Embryonic facial prominence (tissue), 1 donor: ENCODE measurements at regions not wholly inside any gene's neighbourhood (a gene's known extent, or its start where the extent isn't known, plus 50 kb on each side); places are given as distances from the start of the nearest gene placed in this dataset.

Experiments
- DNase-seq: peaks from one replicate; pipeline ENCODE4 v3.0.0-alpha.2; 2016; ENCODE audit errors: extremely low spot score

- no peak for DNase-seq
These were observed 608.8 kb upstream of the PCDH10 start for GRCh38 chr4:132540268-132540667.

DNA sequence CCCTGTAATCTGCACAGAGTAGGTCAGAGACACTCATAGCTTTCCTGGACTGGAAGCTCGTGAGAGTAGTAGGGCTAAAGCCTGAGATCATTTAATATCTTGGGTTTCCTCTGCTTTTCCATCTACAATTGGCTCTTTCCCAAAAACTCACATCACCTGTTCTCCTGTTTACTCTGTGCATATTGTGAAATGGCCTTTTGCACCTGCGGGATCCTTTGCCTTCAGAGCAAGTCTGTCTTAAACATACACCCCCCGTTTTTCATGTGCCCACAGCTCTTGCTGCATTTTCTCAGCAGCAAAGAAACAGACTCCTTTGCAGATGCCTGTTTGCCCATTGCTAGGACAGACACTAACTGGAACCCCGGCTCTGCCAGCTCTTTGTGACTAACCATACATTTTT is 608.3 kb upstream of the PCDH10 start:
- DNase-seq: no peak

DNA sequence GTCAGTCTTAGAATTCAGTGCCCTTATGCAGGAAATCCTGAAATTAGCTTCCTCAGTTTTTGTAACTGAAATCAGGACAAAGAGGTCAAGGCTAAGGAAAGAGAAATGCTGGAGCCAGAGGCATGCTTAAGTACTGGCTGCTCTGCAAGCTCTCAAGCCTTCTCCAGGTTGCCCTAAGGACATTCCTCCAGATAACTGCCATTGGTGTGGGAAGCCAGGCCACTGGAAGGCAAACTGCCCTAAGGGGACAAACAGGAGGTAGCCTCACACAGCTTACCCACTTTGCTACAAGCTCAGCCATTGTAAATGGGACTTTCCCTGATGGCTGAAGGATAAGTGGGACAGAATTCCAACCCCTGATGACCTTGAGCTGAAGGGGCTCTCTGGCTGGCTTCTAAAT is 606.9 kb upstream of the PCDH10 start:
- DNase-seq: no peak

GRCh38 chr4:132548463-132548862 is 600.6 kb upstream of the PCDH10 start:
- DNase-seq: no peak

DNA sequence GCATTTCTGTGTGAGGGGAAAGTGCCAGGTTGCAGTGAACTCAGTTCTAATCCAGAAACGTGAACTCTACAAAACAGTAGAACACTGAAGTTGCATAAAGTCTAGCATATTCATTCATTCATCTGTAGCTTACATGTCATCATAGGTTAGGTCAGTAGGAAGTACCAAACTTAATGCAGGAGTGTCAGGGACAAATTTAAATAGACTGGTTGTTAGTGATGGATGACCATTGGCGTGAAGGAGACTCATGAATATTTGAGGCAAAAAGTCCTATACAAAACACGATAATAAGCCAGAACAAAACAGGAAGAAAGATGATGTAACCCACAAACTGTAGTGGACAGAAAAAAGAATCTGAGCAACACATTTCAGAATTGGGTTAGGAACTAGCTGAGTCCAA is 592.8 kb upstream of the PCDH10 start:
- DNase-seq: no peak

GRCh38 chr4:132557660-132558059 is 591.4 kb upstream of the PCDH10 start:
- DNase-seq: no peak

GRCh38 chr4:132564920-132565319 is 584.2 kb upstream of the PCDH10 start:
- no peak for DNase-seq

DNA sequence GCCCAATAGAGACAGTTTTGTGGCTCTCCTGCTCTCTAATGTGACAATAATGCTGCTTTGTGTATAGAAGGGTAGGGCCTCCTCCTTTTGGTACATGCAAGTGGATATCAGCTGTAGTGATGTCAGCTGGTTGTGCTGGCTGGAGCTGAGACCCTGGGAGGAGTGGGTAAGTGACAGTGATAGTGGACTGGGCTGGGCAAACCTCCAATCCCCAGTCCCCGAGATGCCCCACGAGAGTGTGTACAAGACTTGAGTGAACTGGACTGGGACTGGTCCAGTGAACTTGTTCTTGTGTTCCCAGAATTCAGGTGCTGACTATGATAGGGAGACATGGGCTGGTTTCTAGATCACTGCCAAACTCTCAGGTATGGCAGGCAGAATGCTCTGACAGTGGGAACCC is 583.6 kb upstream of the PCDH10 start:
- no peak for DNase-seq

DNA sequence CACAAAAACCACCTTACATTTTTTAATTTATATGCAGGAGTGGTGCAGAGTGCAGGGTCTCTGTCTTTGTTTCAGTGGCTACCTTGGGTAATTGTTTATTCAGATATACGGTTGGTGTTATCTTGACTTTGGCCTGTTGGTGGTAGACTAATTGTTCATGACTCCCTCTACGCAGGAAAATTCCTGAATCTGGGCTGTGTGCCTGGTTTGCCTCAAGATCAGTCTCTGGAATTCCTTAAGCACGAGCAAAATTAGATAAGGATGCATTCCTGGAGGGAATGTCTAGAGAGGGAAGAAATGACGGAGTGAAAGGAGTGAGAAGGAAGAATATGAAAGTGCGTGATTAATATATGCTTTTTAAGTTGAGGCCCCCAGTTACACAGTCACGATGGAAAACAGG is 576.9 kb upstream of the PCDH10 start:
- no peak for DNase-seq

GRCh38 chr4:132587626-132588025 is 561.5 kb upstream of the PCDH10 start:
- no peak for DNase-seq

DNA sequence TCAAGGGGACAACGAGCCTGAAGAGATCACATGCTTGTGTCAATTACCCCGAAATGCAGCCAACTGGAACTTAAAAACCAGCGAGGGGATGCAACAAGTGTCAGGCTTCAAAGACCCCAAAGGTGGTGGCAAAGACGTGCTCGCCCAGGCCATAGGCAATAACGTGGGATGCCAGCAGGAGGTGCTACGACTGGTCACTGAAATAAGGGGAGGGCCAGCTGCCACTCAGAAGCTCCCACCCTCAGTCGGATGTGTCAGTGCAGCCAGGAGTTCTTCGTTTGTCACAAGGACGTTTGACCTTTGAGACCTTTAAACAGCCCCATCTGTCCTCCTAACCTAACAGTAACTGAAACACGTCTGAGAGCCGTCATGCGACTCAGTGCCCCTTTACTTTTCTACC is 556.8 kb upstream of the PCDH10 start:
- no peak for DNase-seq

DNA sequence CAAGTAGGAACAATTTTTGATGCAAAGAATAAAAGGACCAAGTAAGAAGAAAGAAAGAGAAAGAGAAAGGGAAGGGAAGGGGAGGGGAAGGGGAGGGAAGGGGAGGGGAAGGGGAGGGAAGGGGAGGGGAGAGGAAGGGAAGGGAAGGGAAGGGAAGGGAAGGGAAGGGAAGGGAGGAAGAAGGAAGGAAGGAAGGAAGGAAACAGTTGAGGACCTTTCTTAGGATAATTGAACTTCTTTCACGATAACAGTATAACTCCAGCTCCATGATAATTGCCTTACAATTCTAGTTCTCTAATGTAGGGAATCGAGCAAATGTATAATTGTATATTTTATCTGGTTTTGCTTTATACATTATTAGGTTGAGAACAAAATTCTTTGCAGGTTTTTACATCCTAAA is 556.2 kb upstream of the PCDH10 start:
- DNase-seq: no peak

DNA sequence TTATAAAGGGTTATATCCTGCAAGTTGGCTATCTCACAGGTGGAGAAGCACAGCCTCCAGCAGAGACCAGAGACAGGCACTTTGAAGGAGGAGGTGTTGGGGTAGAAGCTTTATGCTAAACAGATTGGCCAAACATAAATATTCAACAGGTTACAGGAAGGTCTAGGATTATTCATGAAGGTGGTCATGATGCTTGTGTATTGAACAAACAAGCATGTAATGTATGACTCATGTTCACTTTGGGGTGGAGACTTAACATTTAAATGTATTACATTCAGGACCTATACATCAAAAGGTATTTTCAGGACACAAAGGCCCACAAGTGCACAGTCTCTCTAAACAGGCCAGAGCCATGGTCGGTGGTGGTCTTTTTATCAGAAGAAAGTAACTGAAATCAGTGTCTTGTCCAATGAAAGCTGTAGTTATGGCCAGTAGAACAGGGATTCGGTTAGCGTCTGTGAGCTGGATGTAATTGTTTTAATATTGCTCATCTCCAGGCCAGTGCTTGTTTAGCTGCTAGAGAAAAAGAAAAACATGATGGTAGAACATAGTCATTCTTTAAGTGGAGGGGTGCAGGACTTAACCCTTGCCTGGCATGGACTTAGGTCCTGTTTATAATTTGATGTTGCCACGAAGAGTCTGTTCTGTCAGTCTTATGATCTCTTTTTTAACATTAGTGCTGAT is 555.2 kb upstream of the PCDH10 start:
- DNase-seq: no peak

DNA sequence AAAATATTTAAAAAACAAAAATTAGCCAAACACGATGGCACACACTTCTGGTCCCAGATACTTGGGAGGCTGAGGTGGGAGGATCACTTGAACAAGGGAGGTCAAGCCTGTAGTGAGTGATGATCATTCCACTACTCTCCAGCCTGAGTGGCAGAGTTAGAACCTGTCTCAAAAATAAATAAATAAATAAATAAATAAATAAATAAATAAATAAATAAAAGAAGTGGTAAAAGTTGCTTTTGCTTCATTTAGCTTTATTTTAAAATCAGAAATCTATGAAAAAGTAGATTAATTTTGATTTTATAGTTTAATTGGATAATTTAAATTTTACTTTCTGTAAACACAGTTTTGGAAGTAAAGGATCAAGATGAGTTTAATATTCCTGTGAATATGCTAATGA is 552.9 kb upstream of the PCDH10 start:
- no peak for DNase-seq

DNA sequence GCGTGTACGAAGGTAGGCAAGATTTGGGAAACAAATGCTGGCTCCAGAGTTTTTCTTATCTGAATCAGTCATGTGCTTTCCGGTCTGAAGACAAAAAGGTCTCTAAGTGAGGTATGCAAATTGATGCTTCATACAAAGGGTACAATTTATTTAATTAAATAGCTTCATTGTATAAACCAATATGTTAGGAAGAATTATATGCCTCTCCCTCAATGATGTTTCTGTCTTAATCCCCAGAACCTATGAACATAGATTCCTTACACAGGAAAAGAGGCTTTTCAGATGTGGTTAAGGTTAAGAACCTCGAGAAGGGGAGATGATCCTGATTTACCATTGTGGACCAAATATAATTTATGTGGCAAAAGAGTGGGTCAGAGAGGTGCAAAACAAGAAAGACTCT is 543.5 kb upstream of the PCDH10 start:
- DNase-seq: no peak

GRCh38 chr4:132614682-132615081 is 534.4 kb upstream of the PCDH10 start:
- DNase-seq: no peak

DNA sequence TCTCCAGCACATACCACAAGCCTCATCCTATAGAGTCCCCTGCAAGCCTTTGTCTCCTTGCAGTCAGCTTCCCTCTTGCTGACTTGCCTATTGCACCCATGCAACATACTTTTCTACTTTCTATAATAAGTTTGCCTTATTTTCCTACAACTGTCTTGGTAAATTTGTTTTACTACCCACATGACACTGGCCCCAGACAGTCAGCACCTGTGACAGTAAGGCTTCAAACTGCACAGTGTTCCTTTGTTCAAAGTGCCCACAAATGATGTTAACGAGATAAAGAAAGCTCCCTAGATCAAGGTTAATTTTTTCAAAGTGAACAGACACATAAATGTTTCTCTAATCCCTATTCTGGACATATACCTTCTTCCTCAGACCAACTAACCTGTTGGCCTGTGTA is 529.1 kb upstream of the PCDH10 start:
- no peak for DNase-seq

DNA sequence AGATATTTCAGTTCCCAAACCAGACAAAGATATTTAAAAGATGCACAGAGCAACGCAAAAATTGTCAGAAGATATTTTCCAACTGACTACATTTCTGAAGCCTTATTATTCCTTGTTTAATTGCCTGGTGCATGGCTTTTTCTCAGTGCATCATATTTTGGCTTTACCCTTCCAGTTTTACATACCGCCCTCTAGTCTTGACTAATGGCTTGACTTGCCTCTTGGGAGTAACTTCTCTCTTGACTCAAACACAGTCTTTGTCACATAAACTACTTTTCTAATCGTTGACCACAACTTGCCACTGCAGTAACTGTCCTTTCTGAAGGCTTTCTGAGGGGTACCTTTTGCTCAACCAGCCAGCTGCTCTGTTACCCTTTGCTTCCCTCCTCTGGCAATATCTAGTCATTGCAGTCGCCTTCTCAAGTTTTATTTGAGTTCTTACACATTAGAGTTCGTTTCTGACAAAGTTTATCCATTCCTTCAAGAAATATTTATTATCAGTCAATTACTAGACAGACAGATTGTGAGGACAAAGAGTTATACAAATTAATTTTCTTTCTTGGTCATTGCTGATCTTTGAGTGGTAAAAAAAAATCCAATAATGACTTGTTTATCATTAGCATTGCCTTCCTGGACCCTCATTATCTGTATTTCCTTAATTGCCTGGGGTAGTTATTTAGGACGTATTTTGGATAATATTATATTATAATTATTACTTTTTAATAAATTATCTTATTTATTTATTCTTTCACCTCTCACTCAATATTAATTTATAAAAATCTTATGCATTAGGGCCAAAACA is 506.9 kb upstream of the PCDH10 start:
- DNase-seq: peak; percentile 17

GRCh38 chr4:132646186-132646585 is 502.9 kb upstream of the PCDH10 start:
- no peak for DNase-seq

DNA sequence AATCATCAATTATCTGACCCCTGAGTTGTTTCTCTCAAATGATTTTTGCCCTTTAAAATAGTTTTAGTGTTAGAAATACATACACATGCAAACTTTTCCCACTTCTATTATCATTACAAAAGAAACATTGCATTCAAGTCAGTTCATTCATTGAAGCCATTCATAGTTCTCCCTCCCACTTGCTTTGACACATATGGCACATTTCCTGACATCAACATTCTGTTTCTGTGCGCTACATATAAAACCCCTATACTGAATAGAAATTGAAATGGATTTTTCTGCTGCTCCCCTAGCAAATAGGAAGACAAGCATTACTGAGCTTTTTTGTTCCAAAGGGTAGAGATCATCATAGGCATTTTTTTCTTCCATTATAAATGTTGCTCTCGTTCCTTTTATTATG is 497.9 kb upstream of the PCDH10 start:
- no peak for DNase-seq

DNA sequence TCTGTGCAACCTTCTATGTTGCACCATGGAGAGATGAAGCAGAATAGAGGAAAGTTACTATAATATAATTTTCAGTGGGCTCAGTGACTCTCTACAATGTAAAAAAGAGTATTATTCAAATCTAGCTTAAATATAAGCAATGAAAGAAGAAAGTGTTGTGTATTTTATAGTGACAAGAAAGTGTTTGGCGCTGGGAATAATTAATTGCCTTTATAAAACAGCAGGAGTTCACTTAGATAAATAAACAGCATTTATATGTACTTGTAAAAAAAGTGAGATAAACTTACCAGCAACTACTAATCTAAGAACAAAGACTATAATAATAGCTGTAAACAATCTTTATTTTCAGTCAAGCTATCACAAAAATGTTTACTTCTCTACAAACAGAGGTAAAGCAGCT is 488.9 kb upstream of the PCDH10 start:
- no peak for DNase-seq

DNA sequence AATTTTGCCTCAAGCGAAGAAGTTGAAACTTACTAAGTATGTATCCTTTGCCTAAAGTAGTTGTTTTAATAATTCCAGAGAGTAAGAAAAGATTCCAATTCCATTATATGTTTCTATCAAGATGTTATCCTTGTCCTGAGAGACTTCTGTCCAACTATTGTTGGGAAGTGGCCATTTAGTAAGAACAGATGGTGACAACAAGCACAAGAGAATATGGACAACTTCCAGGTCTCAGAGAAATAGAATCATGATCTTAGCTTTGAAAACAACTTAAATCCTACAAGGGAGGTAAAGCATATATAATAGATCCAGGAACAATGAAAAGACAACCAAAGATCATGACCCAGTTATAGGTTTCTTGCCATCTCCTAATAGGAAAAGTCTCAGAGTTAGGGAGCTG is 486.6 kb upstream of the PCDH10 start:
- no peak for DNase-seq

- DNase-seq: no peak
These were observed 479.3 kb upstream of the PCDH10 start for GRCh38 chr4:132669786-132670185.

GRCh38 chr4:132670557-132670956 is 478.5 kb upstream of the PCDH10 start:
- no peak for DNase-seq
